GM19395 (cell line): ENCODE measurements at regions not wholly inside any gene's neighbourhood (a gene's known extent, or its start where the extent isn't known, plus 50 kb on each side); places are given as distances from the start of the nearest gene placed in this dataset.
"Not testable (repeated sequence)": the region's sequence is repeated elsewhere in the genome, so short reads cannot be mapped to it uniquely, and the experiment has no call there.

ENCODE experiments used
- ATAC-seq: cut with Tn5 transposase; IDR thresholded peaks from one replicate; pipeline ENCODE4 v1.9.1; 2021; ENCODE audit warnings: mild to moderate bottlenecking, moderate library complexity; ENCODE audit not compliant: unreplicated experiment

GRCh38 chr2:149892563-149892962 is 305.0 kb upstream of the MMADHC start:
- ATAC-seq = no peak

- ATAC-seq = no peak
Observed at GRCh38 chr2:149885946-149886345, 298.4 kb upstream of the MMADHC start.

GRCh38 chr2:149885468-149885867 is 297.9 kb upstream of the MMADHC start:
- no peak for ATAC-seq

GRCh38 chr2:149884871-149885270 is 297.3 kb upstream of the MMADHC start:
- no peak for ATAC-seq

GRCh38 chr2:149877913-149878312 is 290.3 kb upstream of the MMADHC start:
- ATAC-seq = no peak

- ATAC-seq = no peak
Observed at GRCh38 chr2:149877074-149877473, 289.5 kb upstream of the MMADHC start.

GRCh38 chr2:149873936-149874335 is 286.4 kb upstream of the MMADHC start:
- no peak for ATAC-seq

- ATAC-seq = no peak
Observed at GRCh38 chr2:149872638-149873150, 285.1 kb upstream of the MMADHC start.

- no peak for ATAC-seq
Observed at GRCh38 chr2:149872041-149872440, 284.5 kb upstream of the MMADHC start.

- ATAC-seq = no peak
Observed at GRCh38 chr2:149871091-149871885, 283.7 kb upstream of the MMADHC start.

- no peak for ATAC-seq
Observed at GRCh38 chr2:149863227-149863626, 275.7 kb upstream of the MMADHC start.

GRCh38 chr2:149861034-149861433 is 273.5 kb upstream of the MMADHC start:
- no peak for ATAC-seq

GRCh38 chr2:149860276-149860921 is 272.8 kb upstream of the MMADHC start:
- no peak for ATAC-seq

GRCh38 chr2:149858901-149859634 is 271.5 kb upstream of the MMADHC start:
- no peak for ATAC-seq

GRCh38 chr2:149858216-149858615 is 270.6 kb upstream of the MMADHC start:
- no peak for ATAC-seq

GRCh38 chr2:149857344-149857743 is 269.8 kb upstream of the MMADHC start:
- ATAC-seq = no peak

- ATAC-seq = not testable (repeated sequence)
Observed at GRCh38 chr2:149855859-149856258, 268.3 kb upstream of the MMADHC start.

GRCh38 chr2:149849591-149849990 is 262.0 kb upstream of the MMADHC start:
- ATAC-seq = no peak

GRCh38 chr2:149849136-149849535 is 261.6 kb upstream of the MMADHC start:
- no peak for ATAC-seq

GRCh38 chr2:149841396-149841795 is 253.8 kb upstream of the MMADHC start:
- no peak for ATAC-seq

- no peak for ATAC-seq
Observed at GRCh38 chr2:149832324-149832723, 244.7 kb upstream of the MMADHC start.
